C4-2B (cell line): ENCODE measurements at regions not wholly inside any gene's neighbourhood (a gene's known extent, or its start where the extent isn't known, plus 50 kb on each side); places are given as distances from the start of the nearest gene placed in this dataset.

Experiments
- ZFX ChIP-seq: fragments of 450-650 bp; IDR thresholded peaks from 2 replicates; pipeline ENCODE4 v1.6.1; 2017
- TF ChIP-seq, protein P1 (sequence below): fragments of 450-650 bp; conservative IDR thresholded peaks from 2 replicates; pipeline ENCODE4 v1.5.1; 2017; ENCODE audit warnings: mild to moderate bottlenecking

DNA sequence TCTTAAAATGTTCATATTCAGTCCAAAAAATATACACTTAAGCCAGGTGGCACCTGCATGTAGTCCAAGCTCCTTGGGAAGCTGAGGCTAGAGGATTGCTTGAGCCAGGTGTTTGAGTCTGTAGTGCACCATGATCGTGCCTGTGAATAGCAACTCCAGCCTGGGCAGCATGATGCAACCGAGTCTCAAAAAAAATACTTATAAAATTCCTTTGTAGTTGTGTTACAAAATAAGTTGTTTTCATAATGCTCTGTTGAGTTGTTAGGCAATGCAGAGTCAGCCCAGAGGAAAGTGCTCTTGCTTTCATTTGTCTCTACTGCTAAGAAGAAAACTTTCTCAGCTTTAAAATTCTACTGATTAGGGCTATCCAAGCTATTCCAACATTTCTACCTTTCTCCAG, 442.8 kb upstream of the ARRDC4 start:
- TF ChIP-seq, protein P1, sequence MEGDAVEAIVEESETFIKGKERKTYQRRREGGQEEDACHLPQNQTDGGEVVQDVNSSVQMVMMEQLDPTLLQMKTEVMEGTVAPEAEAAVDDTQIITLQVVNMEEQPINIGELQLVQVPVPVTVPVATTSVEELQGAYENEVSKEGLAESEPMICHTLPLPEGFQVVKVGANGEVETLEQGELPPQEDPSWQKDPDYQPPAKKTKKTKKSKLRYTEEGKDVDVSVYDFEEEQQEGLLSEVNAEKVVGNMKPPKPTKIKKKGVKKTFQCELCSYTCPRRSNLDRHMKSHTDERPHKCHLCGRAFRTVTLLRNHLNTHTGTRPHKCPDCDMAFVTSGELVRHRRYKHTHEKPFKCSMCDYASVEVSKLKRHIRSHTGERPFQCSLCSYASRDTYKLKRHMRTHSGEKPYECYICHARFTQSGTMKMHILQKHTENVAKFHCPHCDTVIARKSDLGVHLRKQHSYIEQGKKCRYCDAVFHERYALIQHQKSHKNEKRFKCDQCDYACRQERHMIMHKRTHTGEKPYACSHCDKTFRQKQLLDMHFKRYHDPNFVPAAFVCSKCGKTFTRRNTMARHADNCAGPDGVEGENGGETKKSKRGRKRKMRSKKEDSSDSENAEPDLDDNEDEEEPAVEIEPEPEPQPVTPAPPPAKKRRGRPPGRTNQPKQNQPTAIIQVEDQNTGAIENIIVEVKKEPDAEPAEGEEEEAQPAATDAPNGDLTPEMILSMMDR = no peak
- TF ChIP-seq ZFX = no peak
